Cerebellar cortex (tissue), 1 donor: ENCODE measurements at regions not wholly inside any gene's neighbourhood (a gene's known extent, or its start where the extent isn't known, plus 50 kb on each side); places are given as distances from the start of the nearest gene placed in this dataset.

Experiments
- DNase-seq: peaks from one replicate; pipeline ENCODE4 v3.0.0-alpha.2; 2015; ENCODE audit warnings: low spot score

GRCh38 chr10:28962768-28963167 lies 285.4 kb downstream of the BAMBI start:
- DNase-seq, result no peak

GRCh38 chr10:28963539-28964221 lies 286.4 kb downstream of the BAMBI start:
- no peak for DNase-seq

GRCh38 chr10:28965937-28966336 lies 288.6 kb downstream of the BAMBI start:
- DNase-seq, result no peak

- DNase-seq, result no peak
Observed at GRCh38 chr10:28967031-28967430, 289.7 kb downstream of the BAMBI start.

GRCh38 chr10:28969413-28969812 lies 292.1 kb downstream of the BAMBI start:
- DNase-seq, result no peak

GRCh38 chr10:28970231-28970630 lies 292.9 kb downstream of the BAMBI start:
- DNase-seq, result no peak

- DNase-seq, result no peak
Observed at GRCh38 chr10:28971255-28971654, 293.9 kb downstream of the BAMBI start.

- no peak for DNase-seq
Observed at GRCh38 chr10:28971764-28972163, 294.4 kb downstream of the BAMBI start.

- no peak for DNase-seq
Observed at GRCh38 chr10:28973309-28973972, 296.1 kb downstream of the BAMBI start.

GRCh38 chr10:28975891-28976531 lies 298.7 kb downstream of the BAMBI start:
- DNase-seq, result no peak

GRCh38 chr10:28977518-28977917 lies 300.2 kb downstream of the BAMBI start:
- DNase-seq, result no peak

- DNase-seq, result no peak
Observed at GRCh38 chr10:28980264-28980663, 302.9 kb downstream of the BAMBI start.

GRCh38 chr10:28981007-28981406 lies 303.7 kb downstream of the BAMBI start:
- no peak for DNase-seq

- DNase-seq, result no peak
Observed at GRCh38 chr10:28982974-28983373, 305.7 kb downstream of the BAMBI start.

GRCh38 chr10:28983799-28984198 lies 305.1 kb upstream of the LYZL1 start:
- DNase-seq, result no peak

GRCh38 chr10:28984431-28984830 lies 304.4 kb upstream of the LYZL1 start:
- no peak for DNase-seq

GRCh38 chr10:28985137-28985885 lies 303.6 kb upstream of the LYZL1 start:
- DNase-seq, result no peak

- DNase-seq, result no peak
Observed at GRCh38 chr10:28986117-28986792, 302.6 kb upstream of the LYZL1 start.

GRCh38 chr10:28986856-28987255 lies 302.0 kb upstream of the LYZL1 start:
- DNase-seq, result no peak

- no peak for DNase-seq
Observed at GRCh38 chr10:28987555-28988320, 301.1 kb upstream of the LYZL1 start.

- DNase-seq, result no peak
Observed at GRCh38 chr10:28988980-28989379, 299.9 kb upstream of the LYZL1 start.
